ENCODE measurements at regions not wholly inside any gene's neighbourhood (a gene's known extent, or its start where the extent isn't known, plus 50 kb on each side); places are given as distances from the start of the nearest gene placed in this dataset.

DNA sequence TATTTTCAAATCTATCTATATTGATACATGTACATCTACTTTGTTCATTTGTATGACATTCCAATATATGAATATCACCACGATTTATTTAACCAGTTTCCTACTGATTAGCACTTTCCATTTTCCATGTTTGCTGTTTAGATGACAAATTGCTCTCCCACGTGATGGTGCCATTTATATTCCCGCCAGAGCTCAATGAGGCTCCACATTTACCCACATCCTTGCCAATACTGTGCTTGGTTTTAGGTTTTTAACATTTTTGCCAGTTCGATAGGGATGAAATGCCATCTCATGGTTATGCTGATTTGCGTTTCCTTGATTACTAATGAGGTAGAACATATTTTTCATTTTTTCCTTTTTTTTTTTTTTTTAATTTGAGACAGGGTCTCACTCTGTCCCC is 86.7 kb upstream of the TRIM2 start:
- 0 out of 22 replicates have a peak overlapping the region, but pooled peaks of 1 of the 11 experiments have one; percentile 78 for H3K4me2 ChIP-seq
- H3K36me3 ChIP-seq = no peaks in the 10 kb centered on the region
- H3K4me1 ChIP-seq = peaks cover 27 to 48% (median 41%) of the 10 kb centered on the region in 10 experiments
- peaks cover 0 to 13% (median 0%) of the 10 kb centered on the region in 11 experiments; a peak in 2 of 22 replicates for H3K27me3 ChIP-seq
- H3K27ac ChIP-seq = no peak overlapping the region
- no peak overlapping the region for H3K9ac ChIP-seq
- no peak for TF ChIP-seq Cebpa-rat (IDR thresholded peaks at IDR 0.05)
- H3K9me3 ChIP-seq (replicated peaks in 1 of 11) = no peaks in the 10 kb centered on the region
- no peaks in the 10 kb centered on the region for H4K20me1 ChIP-seq
- no peak overlapping the region for H3K4me3 ChIP-seq

DNA sequence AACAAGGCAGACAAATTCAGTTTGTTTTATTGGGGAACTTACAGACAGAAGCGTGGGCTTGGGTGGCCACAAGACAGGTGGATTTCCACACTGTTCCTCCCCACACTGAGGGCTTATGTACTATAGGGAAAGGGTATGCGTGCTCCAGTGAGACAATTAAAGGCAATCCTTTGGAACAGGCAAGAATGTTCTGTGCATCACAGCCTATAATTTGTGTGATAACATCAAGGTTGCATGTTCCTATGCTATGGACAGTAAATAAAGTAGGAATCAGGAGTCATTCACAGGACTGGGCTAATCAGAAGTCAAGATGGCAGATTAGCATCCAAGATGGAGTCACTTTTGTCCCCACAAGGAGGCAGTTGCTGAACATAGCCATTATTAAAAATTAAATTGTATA is 84.6 kb upstream of the TRIM2 start:
- Histone ChIP-seq H3K36me3 (no peaks in the 10 kb centered on the region), H3K4me3 (no peak overlapping the region), H3K9me3 (replicated peaks in 1 of 11) (no peaks in the 10 kb centered on the region), H3K9ac (no peak overlapping the region), H3K4me1 (peaks cover 14 to 27% (median 23%) of the 10 kb centered on the region in 10 experiments), H3K4me2 (no peak overlapping the region), H4K20me1 (no peaks in the 10 kb centered on the region), H3K27ac (no peak overlapping the region), H3K27me3 (no peaks in the 10 kb centered on the region)
- no peak for TF ChIP-seq Cebpa-rat (IDR thresholded peaks at IDR 0.05)

DNA sequence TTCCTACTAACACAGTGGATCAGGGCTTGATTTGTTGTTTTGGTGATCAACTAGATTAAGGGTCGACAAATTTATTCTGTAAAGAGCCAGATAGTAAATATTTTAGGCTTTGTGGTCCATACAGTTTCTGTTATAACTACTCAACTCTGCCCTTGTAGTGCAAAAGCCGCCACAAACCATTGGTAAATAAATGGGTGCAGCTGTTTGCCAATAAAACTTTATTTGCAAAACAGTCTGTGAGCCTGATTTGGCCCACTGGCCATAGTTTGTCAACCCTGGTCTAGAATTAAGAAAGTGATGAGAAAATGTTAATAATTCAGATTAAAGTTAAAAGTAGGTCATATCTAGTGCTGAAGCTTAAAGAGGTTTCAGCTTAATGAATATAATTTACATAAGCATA is 84.0 kb upstream of the TRIM2 start:
- H4K20me1 ChIP-seq = no peaks in the 10 kb centered on the region
- H3K27ac ChIP-seq = no peak overlapping the region
- TF ChIP-seq Cebpa-rat (IDR thresholded peaks at IDR 0.05) = no peak

DNA sequence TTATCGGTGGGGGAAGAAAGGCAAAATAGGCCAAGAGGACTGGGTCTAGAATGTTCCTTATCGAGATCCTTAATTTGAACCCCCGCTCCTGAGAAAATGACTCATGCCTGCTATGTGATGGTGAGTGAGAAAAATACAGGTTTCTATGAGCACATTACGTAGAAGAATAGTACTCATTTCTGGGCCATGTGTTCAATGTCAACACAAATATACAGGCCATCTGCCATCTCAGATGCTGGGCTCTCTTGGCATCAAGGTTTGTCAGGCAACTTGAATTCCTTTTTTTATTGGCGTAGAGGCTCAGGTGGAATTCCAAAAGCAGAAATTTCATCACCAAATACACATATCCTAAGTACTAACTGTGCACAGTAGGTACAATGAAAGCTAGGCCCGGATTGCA is 81.4 kb upstream of the TRIM2 start:
- Histone ChIP-seq H3K27ac (no peak overlapping the region), H3K4me2 (no peak overlapping the region), H3K27me3 (no peaks in the 10 kb centered on the region), H4K20me1 (no peaks in the 10 kb centered on the region), H3K4me1 (no peaks in the 10 kb centered on the region), H3K9me3 (replicated peaks in 1 of 11) (no peaks in the 10 kb centered on the region), H3K9ac (no peak overlapping the region), H3K4me3 (no peak overlapping the region), H3K36me3 (no peaks in the 10 kb centered on the region)
- TF ChIP-seq Cebpa-rat (IDR thresholded peaks at IDR 0.05) = no peak

More for the DNA sequence above, 84.0 kb upstream of the TRIM2 start:
- Histone ChIP-seq H3K4me3 (no peak overlapping the region), H3K27me3 (no peaks in the 10 kb centered on the region), H3K9ac (no peak overlapping the region), H3K9me3 (replicated peaks in 1 of 11) (no peaks in the 10 kb centered on the region), H3K4me2 (no peak overlapping the region), H3K36me3 (no peaks in the 10 kb centered on the region), H3K4me1 (peaks cover 12 to 21% (median 17%) of the 10 kb centered on the region in 10 experiments)

DNA sequence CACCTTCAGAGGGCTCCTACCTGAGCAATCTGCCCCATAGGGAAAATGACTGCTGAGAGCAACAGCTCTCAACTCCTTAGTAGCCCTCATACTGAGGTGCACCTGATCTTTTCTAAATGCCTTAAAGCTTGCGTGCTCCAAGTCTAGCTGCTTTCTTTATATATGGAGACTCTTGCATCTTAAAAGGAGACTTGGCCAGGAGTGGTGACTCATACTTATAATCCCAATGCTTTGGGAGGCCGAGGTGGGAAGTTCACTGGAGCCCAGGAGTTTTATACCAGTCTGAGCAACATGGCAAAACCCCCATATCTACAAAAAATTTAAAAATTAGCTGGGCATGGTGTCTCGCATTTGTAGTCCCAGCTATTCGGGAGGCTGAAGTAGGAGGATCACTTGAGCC is 78.1 kb upstream of the TRIM2 start:
- Histone ChIP-seq H3K4me3 (no peak overlapping the region), H3K9ac (no peak overlapping the region), H3K4me2 (no peak overlapping the region), H3K4me1 (no peaks in the 10 kb centered on the region), H3K27me3 (no peaks in the 10 kb centered on the region), H3K27ac (no peak overlapping the region), H4K20me1 (no peaks in the 10 kb centered on the region), H3K36me3 (no peaks in the 10 kb centered on the region), H3K9me3 (replicated peaks in 1 of 11) (no peaks in the 10 kb centered on the region)
- no peak for TF ChIP-seq Cebpa-rat (IDR thresholded peaks at IDR 0.05)

- H3K4me1 ChIP-seq = no peaks in the 10 kb centered on the region
- 0 out of 22 replicates have a peak overlapping the region, but pooled peaks of 1 of the 11 experiments have one; percentile 7 for H3K9ac ChIP-seq
- H3K4me3 ChIP-seq = no peak overlapping the region
- peaks cover 0 to 8% (median 0%) of the 10 kb centered on the region in 11 experiments; a peak in 7 of 22 replicates for H3K27me3 ChIP-seq
- no peaks in the 10 kb centered on the region for H3K36me3 ChIP-seq
- no peak overlapping the region; a peak in 1 of 22 replicates for H3K4me2 ChIP-seq
- H3K27ac ChIP-seq = no peak overlapping the region
- no peak for TF ChIP-seq Cebpa-rat (IDR thresholded peaks at IDR 0.05)
- no peaks in the 10 kb centered on the region for H4K20me1 ChIP-seq
- H3K9me3 ChIP-seq (replicated peaks in 1 of 11) = no peaks in the 10 kb centered on the region
Measured at GRCh38 chr4:153127760-153128494, 76.3 kb upstream of the TRIM2 start.

- H3K27ac ChIP-seq = no peak overlapping the region
- no peak overlapping the region for H3K4me2 ChIP-seq
- no peak overlapping the region for H3K4me3 ChIP-seq
- no peak for TF ChIP-seq Cebpa-rat (IDR thresholded peaks at IDR 0.05)
- H3K9ac ChIP-seq = no peak overlapping the region
- H4K20me1 ChIP-seq = no peaks in the 10 kb centered on the region; a peak in 1 of 22 replicates
- H3K9me3 ChIP-seq (replicated peaks in 1 of 11) = no peaks in the 10 kb centered on the region
- H3K4me1 ChIP-seq = peaks cover 19 to 36% (median 29%) of the 10 kb centered on the region in 10 experiments
- H3K27me3 ChIP-seq = peaks cover 0 to 28% (median 0%) of the 10 kb centered on the region in 11 experiments; a peak in 7 of 22 replicates
- H3K36me3 ChIP-seq = no peaks in the 10 kb centered on the region
Measured at GRCh38 chr4:153131596-153131995, 72.6 kb upstream of the TRIM2 start.

DNA sequence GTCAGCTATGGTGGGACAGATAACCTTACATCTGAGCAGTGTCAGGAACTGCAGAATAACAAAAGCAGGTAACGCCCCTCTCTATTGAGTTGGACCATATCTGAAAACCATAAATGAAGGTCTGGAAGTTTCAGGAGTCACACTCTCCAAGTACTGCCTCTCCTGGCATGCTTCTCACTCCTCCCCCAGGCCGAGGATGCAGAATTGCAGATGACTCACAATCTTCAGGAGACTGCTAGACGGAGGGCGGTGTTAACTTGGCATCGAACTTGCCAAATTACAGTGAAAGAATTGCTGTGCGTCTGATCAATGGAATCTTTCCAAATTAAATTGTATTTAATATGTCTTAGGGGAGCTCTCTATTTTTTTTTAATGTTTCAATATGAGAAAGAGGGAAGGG is 67.1 kb upstream of the TRIM2 start:
- Histone ChIP-seq H3K4me3 (no peak overlapping the region), H3K4me2 (peak overlapping the region in 10 of 11 experiments; percentile 6 to 89 (median 70); a peak in 15 of 22 replicates), H3K27ac (no peak overlapping the region), H3K4me1 (peaks cover 53 to 88% (median 79%) of the 10 kb centered on the region in 10 experiments), H3K9me3 (replicated peaks in 1 of 11) (no peaks in the 10 kb centered on the region), H4K20me1 (no peaks in the 10 kb centered on the region; a peak in 1 of 22 replicates), H3K9ac (no peak overlapping the region), H3K27me3 (peaks cover 0 to 42% (median 0%) of the 10 kb centered on the region in 11 experiments; a peak in 6 of 22 replicates), H3K36me3 (no peaks in the 10 kb centered on the region)
- no peak for TF ChIP-seq Cebpa-rat (IDR thresholded peaks at IDR 0.05)

DNA sequence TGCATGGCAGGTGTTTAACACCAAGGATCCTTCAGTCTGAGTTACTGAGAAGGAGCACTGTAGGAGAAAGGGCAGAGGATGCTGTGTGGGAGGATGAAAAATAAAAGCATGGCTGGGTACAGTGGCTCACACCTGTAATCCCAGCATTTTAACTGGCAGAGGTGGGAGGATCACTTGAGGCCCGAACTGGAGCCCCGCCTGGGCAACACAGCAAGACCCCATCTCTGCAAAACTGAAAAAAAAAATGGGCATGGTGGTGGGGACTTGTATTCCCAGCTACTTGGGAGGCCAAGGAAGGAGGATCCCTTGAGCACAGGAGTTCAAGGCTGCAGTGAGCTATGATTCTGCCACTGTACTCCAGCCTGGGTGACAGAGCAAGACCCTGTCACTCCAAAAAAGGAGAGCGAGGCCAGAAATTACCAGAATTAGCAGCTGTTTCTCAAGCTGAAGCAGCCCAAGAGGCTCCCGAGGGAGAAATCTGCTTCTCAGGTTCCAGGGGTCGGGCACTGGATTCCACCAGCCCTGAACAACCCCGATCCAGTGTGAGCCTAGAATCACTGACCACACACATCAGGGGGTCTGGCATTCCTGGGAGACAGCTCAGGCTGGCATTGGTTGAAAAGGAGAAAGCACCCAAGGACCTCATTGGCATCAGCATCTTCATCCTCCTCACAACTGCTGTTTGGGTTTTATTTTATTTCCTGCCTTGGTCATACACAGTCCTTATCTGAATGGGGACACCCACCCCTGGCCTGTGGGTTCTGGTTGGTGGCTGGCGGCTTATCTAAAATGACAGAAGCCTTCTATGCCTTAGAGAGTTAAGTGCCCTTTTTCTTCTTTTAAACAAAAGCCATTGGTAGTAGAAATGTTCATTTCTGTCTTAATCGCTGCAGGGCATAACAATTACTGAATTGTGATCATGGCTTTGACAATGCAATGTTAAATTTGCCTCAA is 66.3 kb upstream of the TRIM2 start:
- Histone ChIP-seq H4K20me1 (no peaks in the 10 kb centered on the region; a peak in 1 of 22 replicates), H3K9me3 (replicated peaks in 1 of 11) (no peaks in the 10 kb centered on the region), H3K4me2 (peak overlapping the region; percentile 52 to 89 (median 78)), H3K27me3 (peaks cover 0 to 34% (median 0%) of the 10 kb centered on the region in 11 experiments; a peak in 6 of 22 replicates), H3K4me3 (0 out of 20 replicates have a peak overlapping the region, but pooled peaks of 1 of the 10 experiments have one; percentile 15), H3K36me3 (no peaks in the 10 kb centered on the region), H3K9ac (peak overlapping the region in 6 of 11 experiments; percentile 0 to 26 (median 9); a peak in 4 of 22 replicates), H3K4me1 (peaks cover 53 to 88% (median 80%) of the 10 kb centered on the region in 10 experiments), H3K27ac (peak overlapping the region in 6 of 11 experiments; percentile 4 to 61 (median 51); a peak in 10 of 22 replicates)
- TF ChIP-seq Cebpa-rat (IDR thresholded peaks at IDR 0.05) = no peak
